PC-9 (cell line): ENCODE measurements at regions not wholly inside any gene's neighbourhood (a gene's known extent, or its start where the extent isn't known, plus 50 kb on each side); places are given as distances from the start of the nearest gene placed in this dataset.

ENCODE experiments used
- EZH2 ChIP-seq: fragments of 200-600 bp; sonication (generic); IDR thresholded peaks from 2 replicates; pipeline ENCODE4 v1.8.0; 2017; ENCODE audit warnings: antibody characterized with exemption, low read depth
- TF ChIP-seq, protein P1 (sequence below): fragments of 200-600 bp; sonication (generic); conservative IDR thresholded peaks from 2 replicates; pipeline ENCODE4 v1.6.1; 2017; ENCODE audit warnings: mixed run types, antibody characterized with exemption, mild to moderate bottlenecking, moderate library complexity

DNA sequence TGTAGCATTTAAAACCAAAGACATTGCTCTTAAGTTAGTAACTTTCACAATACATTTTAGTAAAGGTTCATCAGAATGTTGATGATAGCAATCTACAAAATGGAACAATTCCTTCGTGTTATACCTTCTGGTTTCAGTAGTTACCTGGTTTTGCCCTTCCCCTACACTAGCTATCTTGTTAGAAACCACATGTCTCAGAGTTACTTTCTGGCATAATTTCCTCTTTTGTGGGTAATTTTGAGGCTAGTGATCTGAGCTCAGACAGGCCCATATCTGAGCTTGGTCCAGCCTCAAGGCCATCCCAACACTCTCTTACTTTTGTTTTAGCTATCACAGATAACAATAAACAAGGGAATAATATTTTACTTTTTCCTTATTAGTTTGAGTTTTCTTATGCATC is 196.9 kb downstream of the KITLG start:
- TF ChIP-seq, protein P1, sequence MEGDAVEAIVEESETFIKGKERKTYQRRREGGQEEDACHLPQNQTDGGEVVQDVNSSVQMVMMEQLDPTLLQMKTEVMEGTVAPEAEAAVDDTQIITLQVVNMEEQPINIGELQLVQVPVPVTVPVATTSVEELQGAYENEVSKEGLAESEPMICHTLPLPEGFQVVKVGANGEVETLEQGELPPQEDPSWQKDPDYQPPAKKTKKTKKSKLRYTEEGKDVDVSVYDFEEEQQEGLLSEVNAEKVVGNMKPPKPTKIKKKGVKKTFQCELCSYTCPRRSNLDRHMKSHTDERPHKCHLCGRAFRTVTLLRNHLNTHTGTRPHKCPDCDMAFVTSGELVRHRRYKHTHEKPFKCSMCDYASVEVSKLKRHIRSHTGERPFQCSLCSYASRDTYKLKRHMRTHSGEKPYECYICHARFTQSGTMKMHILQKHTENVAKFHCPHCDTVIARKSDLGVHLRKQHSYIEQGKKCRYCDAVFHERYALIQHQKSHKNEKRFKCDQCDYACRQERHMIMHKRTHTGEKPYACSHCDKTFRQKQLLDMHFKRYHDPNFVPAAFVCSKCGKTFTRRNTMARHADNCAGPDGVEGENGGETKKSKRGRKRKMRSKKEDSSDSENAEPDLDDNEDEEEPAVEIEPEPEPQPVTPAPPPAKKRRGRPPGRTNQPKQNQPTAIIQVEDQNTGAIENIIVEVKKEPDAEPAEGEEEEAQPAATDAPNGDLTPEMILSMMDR = no peak
- TF ChIP-seq EZH2 = no peak
